GM12892 (cell line): ENCODE measurements at regions not wholly inside any gene's neighbourhood (a gene's known extent, or its start where the extent isn't known, plus 50 kb on each side); places are given as distances from the start of the nearest gene placed in this dataset.

ENCODE experiments used
- POLR2A ChIP-seq: IDR thresholded peaks from 2 replicates; pipeline ENCODE4 v1.6.1; 2011; ENCODE audit warnings: low read depth, low read length, control low read depth
- POLR2AphosphoS5 ChIP-seq: IDR thresholded peaks from 2 replicates; pipeline ENCODE4 v1.6.1; 2011; ENCODE audit warnings: low read depth, low read length, control low read depth
- TAF1 ChIP-seq: IDR thresholded peaks from 2 replicates; pipeline ENCODE4 v1.6.1; 2011; ENCODE audit warnings: low read depth, mild to moderate bottlenecking, control low read depth, low read length, borderline replicate concordance

DNA sequence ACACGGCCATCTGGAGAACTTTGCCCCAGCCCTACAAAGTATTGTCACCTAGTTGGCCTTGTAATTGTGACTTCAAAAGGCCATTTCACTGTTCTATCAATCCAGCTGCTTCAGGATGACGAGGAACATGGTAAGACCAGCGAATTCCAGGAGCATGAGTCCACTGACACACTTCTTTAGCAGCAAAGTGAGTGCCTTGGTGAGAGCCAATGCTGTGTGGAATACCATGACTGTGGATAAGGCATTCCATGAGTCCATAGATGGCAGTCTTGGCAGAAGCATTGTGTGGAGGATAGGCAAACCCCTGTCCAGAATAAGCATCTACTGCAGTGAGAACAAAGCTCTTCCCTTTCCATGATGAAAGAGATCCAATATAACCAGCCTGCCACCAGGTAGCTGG, 1009.1 kb upstream of the USP15 start:
- TF ChIP-seq POLR2AphosphoS5: no peak
- TF ChIP-seq POLR2A: no peak
- no peak for TF ChIP-seq TAF1
